ENCODE measurements at regions not wholly inside any gene's neighbourhood (a gene's known extent, or its start where the extent isn't known, plus 50 kb on each side); places are given as distances from the start of the nearest gene placed in this dataset.

DNA sequence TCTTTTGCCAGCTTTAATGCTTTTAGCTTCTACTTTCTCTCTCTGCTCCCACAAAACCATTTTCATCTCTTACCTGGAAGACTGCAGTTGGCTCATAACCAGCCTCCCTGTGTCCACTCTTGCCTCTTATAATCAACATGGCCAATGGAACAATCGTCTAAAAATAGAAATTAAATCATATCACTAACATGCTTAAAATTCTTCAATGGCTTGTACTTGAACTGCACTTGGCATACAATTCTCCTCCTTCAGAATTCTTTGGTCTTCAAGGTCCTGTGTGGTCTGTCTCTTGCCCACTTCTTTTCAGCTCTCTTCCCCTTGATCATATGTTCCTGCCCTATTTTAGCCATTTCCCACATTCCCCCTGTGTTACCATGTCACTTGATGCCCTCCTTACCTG lies 342.2 kb downstream of the ATP23 start:
- Histone ChIP-seq H3K4me1 (no peaks in the 10 kb centered on the region), H3K9me3 (peaks cover 0 to 37% (median 29%) of the 10 kb centered on the region in 8 donors), H3K4me3 (no peak overlapping the region), H3K36me3 (no peaks in the 10 kb centered on the region), H3K27ac (no peak overlapping the region), H3K27me3 (replicated peaks in 1 of 7) (no peaks in the 10 kb centered on the region)
- 48 to 79% (median 69%) methylated on average over 1 of the region's 1 CpG for WGBS, 5 donors
- no peak for DNase-seq
- TF ChIP-seq POLR2A (IDR thresholded peaks at IDR 0.05): no peak
- TF ChIP-seq, protein P1, sequence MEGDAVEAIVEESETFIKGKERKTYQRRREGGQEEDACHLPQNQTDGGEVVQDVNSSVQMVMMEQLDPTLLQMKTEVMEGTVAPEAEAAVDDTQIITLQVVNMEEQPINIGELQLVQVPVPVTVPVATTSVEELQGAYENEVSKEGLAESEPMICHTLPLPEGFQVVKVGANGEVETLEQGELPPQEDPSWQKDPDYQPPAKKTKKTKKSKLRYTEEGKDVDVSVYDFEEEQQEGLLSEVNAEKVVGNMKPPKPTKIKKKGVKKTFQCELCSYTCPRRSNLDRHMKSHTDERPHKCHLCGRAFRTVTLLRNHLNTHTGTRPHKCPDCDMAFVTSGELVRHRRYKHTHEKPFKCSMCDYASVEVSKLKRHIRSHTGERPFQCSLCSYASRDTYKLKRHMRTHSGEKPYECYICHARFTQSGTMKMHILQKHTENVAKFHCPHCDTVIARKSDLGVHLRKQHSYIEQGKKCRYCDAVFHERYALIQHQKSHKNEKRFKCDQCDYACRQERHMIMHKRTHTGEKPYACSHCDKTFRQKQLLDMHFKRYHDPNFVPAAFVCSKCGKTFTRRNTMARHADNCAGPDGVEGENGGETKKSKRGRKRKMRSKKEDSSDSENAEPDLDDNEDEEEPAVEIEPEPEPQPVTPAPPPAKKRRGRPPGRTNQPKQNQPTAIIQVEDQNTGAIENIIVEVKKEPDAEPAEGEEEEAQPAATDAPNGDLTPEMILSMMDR (IDR thresholded peaks at IDR 0.05 in 8 of 11, conservative IDR thresholded peaks at IDR 0.05 in 3 of 11): no peak
- TF ChIP-seq POLR2AphosphoS5 (IDR thresholded peaks at IDR 0.05): no peak
- intact Hi-C loops (cut with DNase I; ENCODE audit: low total_unique reads): no loop called here

DNA sequence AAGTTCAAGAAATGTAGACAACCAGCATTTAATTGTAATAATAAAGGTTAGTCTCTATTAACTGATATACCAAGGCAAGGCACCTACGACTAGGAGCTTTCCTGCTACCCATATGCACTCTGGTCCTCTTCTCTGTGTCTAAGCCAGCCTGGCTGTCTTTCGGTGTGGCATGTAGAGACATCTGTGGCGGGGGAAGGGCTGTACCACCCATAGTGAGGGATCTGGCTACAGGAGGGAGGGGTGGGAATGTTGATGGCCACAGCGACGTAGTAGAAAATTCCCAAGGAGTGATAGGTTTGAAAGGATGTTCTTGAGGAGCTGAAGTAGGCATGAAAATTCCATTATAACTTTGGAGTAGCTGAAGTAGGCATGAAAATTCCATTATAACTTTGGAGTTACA lies 344.2 kb downstream of the ATP23 start:
- DNase-seq: no peak
- Histone ChIP-seq H3K9me3 (peaks cover 0 to 23% (median 12%) of the 10 kb centered on the region in 8 donors), H3K27me3 (replicated peaks in 1 of 7) (no peaks in the 10 kb centered on the region), H3K4me1 (no peaks in the 10 kb centered on the region), H3K27ac (no peak overlapping the region), H3K36me3 (no peaks in the 10 kb centered on the region), H3K4me3 (no peak overlapping the region)
- 53 to 68% (median 64%) methylated on average over 5 of the region's 5 CpGs for WGBS, 5 donors
- intact Hi-C loops (cut with DNase I; ENCODE audit: low total_unique reads): no loop called here
- TF ChIP-seq POLR2AphosphoS5 (IDR thresholded peaks at IDR 0.05) (no peak), POLR2A (IDR thresholded peaks at IDR 0.05) (no peak)
- TF ChIP-seq, protein P1 (IDR thresholded peaks at IDR 0.05 in 8 of 11, conservative IDR thresholded peaks at IDR 0.05 in 3 of 11): no peak

DNA sequence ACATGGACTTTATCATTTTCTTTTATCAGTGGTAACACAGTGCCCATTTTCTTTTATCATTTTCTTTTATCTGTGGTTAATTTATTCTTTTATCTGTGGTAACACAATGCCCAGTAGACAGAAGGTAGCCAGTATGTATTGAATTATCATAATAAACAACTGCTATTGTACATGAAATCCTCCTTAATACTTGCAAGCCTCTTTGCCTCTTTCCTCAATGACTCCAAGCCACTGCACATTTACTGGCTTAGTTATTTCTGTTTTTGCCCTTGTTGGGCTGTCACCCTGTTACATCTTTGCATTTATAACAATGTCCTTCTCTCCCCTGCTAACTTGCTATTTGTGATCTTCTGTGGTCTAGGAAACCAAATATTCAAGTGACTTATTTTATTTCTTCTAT lies 345.0 kb downstream of the ATP23 start:
- Histone ChIP-seq H3K9me3 (peaks cover 0 to 15% (median 4%) of the 10 kb centered on the region in 8 donors), H3K36me3 (no peaks in the 10 kb centered on the region), H3K27me3 (replicated peaks in 1 of 7) (no peaks in the 10 kb centered on the region), H3K4me3 (no peak overlapping the region), H3K4me1 (no peaks in the 10 kb centered on the region), H3K27ac (no peak overlapping the region)
- intact Hi-C loops (cut with DNase I; ENCODE audit: low total_unique reads): no loop called here
- TF ChIP-seq POLR2AphosphoS5 (IDR thresholded peaks at IDR 0.05) (no peak), POLR2A (IDR thresholded peaks at IDR 0.05) (no peak)
- TF ChIP-seq, protein P1 (IDR thresholded peaks at IDR 0.05 in 8 of 11, conservative IDR thresholded peaks at IDR 0.05 in 3 of 11): no peak
- no peak for DNase-seq

DNA sequence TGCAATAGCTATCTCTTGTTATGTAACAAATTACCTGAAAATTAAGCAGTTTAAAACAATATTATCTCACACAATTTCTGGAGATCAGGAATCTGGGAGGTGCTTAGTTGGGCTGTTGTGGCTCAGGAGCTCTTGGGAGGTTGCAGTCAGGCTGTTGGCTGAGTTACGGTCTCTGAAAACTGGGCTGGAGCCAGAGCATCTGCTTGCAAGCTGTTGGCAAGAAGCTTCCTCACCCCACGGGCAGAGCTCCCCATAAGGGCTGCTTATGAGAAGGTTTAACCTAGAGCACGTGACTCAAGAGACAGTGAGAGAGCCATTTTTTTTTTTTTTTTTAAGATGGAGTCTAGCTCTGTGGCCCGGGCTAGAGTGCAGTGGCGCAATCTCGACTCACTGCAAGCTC lies 346.8 kb downstream of the ATP23 start:
- Histone ChIP-seq H3K4me1 (no peaks in the 10 kb centered on the region), H3K9me3 (peaks cover 0 to 2% (median 0%) of the 10 kb centered on the region in 8 donors), H3K27me3 (replicated peaks in 1 of 7) (no peaks in the 10 kb centered on the region), H3K27ac (no peak overlapping the region), H3K36me3 (no peaks in the 10 kb centered on the region), H3K4me3 (no peak overlapping the region)
- TF ChIP-seq, protein P1 (IDR thresholded peaks at IDR 0.05 in 8 of 11, conservative IDR thresholded peaks at IDR 0.05 in 3 of 11): no peak
- TF ChIP-seq POLR2A (IDR thresholded peaks at IDR 0.05) (no peak), POLR2AphosphoS5 (IDR thresholded peaks at IDR 0.05) (no peak)
- 82 to 93% (median 87%) methylated on average over 4 to 6 of the region's 6 CpGs for WGBS, 5 donors
- DNase-seq: no peak
- intact Hi-C loops (cut with DNase I; ENCODE audit: low total_unique reads): no loop called here

All from spleen (tissue), 11 donors.